Fibroblast of skin of left quadriceps (primary cell): ENCODE measurements at regions not wholly inside any gene's neighbourhood (a gene's known extent, or its start where the extent isn't known, plus 50 kb on each side); places are given as distances from the start of the nearest gene placed in this dataset.

ENCODE experiments used
- DNase-seq, 2 experiments: peaks; one replicate each; pipeline ENCODE4 v3.0.0-alpha.2; 2013; ENCODE audit warnings: low read depth in 2 of 2

DNA sequence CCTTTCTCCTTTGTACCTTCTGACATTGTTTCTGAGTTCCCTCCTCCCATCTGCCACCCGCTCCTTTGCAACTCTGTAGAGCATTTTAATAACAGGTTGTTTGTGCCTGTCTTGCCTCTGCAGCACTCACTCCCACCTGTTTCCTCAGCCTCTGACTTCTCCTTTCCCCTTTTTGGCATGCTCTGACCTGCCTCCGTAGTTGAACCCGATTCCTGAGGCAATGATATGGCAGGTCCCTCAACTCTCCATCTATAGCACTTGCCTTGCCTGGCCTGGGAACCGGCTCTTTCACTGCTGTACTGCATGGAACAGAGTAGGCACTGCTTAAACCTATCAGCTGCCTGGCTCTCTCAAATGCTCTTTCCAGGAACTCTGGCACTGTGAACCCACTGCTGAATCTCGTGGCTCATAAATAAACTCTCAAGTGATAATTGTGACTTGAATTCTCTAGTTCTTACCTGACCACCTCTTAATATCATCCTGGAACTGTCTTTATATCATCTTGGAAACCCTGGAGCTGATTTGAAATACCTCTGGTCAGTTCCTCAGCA, 50.3 kb downstream of the UTRN start:
- no peak for DNase-seq

DNA sequence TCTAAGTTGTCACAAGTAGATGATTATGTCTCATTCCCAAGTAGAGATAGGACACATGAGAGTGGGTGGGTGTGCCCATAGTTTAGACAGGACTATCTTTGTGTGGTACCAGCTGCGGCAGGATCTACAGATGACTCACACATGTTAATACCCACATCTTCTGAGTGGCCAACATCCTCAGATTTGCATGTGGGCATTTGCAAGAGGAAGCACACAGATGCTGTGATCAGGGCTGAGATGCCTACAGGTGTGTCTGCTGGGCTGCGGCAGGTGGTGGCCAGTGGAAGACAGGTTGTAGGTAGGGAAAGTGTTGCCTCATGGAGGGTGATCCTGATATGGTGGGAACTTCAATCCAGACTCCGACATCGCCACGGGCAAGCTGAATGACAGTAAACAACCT, 50.8 kb downstream of the UTRN start:
- DNase-seq, result no peak

DNA sequence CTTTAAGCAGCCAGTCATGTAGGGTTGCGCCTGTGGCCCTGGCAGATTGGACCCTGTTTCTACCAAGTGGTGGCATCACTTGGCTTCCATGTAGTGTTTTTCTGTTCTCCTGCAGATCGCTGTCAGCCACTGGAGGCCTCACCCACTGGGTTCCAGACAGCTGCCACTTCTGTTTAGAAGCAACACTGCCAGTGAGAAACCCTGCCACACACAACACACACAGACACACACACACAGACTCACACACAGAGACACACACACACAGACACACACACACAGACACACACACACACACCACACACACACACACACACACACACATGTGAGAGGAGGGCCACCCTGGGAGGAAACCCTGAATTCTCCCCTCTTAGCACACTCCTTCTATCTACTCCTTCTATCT, 51.8 kb downstream of the UTRN start:
- DNase-seq, result no peak

DNA sequence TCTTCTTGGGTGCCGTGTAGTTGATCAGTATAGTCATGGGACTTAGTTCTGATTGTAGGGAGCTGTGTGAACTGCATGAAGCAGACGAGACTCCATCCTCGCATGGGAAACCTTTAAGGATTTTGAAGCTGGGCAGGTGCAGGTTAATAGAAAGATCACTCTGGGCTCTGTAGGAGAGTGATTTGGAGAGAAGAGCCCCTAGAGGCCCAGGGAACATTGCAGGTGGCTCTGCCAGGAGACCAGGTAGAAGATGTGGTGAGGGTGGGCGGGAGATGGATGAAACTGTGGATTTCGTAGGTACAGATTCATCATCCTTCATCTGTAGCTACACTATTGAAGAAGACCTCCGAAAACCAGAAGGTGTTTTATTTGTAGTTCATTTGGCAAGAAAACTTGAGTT, 53.3 kb downstream of the UTRN start:
- no peak for DNase-seq

DNA sequence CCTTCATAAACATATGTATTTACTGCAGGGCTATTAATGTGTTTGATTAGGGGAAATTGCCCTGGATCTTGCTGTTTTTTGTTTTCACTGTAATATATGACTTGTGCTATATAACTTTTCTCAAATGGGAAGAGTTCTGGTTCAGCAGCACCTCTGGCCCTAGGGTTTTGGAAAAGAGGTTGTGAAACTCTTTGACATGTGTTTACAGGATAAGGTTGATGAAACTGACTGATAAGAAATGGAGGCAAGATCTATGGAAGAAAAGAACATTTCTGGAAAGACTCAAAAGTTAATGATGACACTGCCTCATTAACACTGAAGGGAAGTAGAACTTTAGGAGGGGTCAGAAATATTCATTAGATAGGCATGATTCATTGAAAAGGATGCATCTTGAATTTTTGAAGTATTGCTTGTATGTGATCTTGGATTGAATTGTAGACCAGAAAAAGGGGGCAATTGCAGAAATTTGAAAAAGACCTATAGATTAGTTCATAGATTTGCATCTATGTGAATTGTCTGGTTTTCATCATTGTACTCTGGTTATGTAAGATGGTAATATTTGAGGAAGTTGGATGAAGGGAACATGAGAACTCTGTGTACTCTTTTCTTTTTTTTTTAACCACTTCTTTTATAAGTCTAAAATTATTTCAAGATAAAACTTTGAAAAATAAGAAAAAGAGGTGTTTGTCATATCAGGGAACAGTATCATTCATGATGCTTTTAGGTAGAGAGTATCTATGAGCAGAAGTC, 54.0 kb downstream of the UTRN start:
- DNase-seq, result no peak

DNA sequence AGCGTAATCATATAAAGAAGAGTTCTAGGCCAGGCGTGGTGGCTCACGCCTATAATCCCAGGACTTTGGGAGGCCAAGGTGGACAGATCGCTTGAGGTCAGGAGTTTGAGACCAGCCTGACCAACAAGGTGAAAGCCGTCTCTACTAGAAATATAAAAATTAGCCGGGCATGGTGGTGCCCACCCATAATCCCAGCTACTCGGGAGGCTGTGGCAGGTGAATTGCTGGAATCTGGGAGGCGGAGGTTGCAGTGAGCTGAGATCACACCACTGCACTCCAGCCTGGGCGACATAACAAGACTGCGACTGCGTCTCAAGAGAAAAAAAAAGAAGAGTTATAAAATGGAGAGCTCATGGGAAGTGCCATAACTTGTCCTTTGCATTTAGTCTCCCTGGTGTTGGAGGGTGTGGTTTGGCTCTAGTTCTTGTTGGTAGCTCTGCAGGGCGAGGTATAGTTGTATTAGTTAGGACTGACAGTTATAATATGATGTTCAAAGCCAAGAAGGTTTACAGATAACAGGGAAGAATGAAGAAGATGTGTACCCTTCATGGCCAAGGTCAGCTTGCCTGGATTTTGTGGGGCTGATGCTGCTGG, 54.8 kb downstream of the UTRN start:
- no peak for DNase-seq

DNA sequence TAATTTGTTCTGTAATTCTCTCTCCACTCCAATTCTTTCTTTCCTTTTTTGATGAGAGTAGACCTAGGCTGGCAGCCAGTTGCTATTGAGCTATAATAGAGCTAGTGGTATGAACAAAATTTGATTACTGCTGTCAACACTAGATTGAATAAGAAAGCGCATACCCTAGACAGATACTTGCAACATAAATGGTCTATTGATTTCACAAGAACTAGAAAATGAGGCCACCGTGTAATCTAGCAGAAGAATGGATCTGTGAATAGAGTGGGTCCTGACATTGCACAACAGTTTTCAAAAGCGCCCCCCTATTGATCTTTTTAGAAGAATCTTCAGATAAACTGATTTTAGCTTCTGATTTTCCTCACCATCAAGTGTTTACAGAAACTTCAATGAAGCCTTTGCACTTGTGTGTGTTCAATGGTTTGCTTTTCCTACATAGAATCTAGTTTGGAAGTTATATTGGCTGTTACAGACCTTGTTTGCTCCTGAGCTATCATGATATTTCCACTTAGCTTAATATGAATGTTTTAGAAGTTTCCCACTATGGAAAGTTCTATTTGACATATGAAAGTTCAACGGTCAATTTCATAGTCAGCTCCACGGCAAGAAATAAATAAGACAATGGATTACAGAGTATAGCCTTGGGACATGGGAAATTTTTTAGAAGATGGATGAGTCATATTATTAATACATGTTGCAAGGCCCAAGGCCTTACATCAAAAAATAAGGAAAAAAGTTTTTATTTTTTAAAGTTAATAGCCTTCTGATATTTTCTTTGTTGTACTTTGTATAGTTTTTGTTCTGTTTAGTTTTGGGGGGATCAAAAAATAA, 55.6 kb downstream of the UTRN start:
- DNase-seq, result no peak

DNA sequence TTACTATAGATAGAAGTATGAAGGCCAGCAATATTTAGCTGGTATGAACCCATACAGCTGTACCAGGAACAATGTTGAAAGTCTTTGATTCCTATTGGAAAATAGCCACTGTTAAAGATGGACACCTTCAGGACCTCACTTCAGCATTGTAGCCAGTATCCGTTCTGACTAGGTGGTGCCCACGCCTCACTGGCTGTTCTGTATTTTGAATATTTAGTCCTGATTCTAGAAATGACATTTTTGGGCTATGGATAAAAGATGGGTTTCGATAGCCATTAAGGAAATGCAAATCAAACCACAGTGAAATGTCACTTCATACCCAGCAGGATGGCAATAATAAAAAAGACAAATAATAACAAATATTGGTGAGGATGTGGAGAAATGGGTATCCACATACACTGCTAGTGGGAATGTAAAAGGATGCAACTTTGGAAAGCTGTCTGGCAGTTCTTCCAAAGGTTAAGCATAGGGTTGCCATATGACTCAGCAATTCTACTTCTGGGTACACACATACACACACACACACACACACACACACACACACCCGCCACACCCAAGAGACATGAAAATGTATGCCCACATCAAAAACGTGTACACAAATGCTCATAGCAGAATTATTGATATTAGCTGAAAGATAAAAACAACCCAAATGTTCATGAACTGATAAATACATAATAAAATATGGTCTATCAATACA, 56.8 kb downstream of the UTRN start:
- no peak for DNase-seq

DNA sequence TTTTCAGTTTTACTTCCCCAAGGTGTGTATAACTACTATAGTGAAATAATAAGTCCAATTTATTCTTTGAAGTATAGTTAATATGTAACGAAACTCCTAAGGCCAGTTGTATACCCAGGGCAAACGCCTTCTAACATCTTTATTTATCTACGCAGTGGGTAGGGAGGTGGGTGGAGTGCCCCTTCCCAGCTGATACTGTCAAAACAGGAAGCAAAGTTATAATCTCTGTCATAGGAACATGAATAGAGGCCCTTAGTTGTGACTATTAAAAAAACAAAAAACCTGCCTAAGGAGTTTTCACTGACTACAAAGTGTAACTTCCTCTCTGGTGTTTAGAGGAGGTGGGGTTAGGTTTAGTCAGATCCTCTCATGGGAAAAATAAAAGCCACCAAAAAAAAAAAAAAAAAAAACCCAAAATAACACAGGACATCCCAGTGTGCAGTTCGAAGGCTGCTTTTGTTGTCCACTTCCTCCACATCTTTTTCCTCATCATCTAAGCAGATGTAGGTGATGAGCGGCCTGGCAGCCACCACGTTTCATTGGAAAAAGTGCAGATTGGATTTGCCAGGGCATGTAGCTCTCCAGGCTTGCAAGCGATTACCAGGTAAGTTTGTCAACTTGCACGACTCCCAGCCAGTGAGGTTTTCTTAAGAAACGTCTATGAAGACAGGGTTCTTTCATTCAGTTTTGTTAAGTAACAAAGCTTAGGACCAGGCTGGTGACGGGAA, 58.7 kb downstream of the UTRN start:
- no peak for DNase-seq

DNA sequence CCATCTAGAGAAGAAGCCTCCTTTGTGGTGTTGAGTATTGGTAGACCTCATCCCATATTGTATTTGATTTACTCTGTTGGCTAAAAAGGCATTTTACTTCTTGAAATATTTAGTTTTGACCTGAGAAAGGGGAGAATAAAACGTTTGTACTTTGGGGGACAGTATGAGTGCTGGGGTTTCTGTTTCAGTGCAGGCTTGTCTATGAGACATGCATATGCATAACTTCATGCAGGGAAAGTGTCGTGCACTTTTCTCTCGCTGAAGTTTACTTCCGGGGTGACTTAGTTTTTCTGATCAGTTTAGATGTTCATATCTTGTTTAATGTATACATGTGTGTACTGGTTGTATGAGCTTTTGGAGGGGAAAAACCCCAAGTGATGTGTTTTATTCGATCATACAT, 59.5 kb downstream of the UTRN start:
- no peak for DNase-seq

DNA sequence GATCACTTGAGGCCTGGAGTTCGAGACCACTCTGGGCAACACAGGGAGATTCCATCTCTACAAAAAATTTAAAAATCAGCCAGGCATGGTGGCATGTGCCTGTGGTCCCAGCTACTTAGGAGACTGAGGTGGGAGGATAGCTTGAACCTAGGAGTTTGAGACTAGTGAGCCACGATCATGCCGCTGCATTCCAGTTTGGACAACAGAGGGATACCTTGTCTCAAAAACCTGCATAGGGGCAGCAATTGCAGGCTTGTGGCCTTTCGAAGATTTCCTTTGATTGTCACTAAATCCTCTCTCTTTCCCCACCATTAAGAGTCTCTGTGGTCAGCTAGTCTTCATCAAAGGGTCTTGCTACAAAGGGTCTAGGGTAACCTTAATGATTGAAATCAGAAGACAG, 60.3 kb downstream of the UTRN start:
- DNase-seq, result no peak

DNA sequence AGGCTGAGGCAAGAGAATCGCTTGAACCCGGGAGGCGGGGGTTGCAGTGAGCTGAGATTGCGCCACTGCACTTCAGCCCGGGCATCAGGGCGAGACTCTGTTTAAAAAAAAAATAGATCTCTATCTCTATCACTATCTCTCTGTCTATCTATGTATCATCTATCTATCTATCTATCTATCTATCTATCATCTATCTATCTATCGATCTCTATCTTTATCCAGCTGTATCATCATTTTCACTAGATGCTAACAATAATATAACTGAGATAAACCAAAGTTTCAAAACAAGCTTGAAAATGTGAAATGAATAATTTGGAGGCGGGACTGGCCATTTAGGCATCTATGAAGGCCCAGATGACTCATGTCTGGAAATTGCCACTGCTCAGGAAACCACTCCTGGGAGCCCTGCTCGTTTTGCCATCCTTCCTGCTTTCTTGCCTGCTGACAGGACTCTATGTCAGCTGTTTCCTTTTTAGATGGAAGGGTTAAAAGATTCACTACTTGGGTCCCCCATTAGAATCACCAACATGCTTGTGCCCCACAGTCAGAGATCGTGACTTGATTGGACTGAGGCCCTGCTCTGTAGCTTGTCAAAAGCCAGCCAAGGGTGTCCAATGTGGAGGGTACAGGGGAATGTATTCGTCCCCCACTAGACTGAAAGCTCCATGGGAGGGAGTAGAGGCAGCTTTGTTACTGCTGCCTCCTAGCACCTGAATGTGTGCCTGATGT, 61.7 kb downstream of the UTRN start:
- DNase-seq, result peak; percentile 41 to 49

DNA sequence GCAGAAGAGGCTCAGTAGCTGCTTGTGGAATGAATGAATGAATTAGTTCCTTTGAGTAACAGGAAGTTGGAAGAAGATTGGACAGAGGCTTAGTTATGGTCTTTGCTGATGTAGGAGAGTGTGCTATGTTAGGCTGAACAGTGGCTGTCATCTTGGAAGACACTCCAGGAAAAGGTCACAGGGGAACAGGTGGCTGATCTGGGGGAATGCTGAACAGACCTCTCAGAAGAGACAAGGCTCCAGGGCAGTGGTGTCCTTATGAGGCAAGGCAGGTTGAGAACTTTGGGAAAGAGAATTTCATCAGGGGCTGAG, 62.3 kb downstream of the UTRN start:
- no peak for DNase-seq

DNA sequence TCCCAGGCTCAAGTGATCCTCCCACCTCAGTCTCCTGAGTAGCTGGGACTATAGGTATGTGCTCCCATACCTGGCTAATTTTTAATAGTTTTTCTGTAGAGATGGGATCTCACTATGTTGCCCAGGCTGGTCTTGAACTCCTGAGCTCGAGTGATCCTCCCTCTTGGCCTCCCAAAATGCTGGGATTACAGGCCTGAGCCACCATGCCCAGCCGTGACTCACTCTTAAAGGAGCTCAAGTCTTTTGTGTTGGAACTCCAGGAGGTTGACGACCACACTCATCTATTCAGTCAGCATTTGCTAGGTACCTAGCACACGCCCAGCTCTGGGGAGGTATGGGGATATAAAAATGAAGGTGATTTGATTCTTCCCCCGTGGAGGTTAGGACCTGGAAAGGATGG, 62.8 kb downstream of the UTRN start:
- no peak for DNase-seq

DNA sequence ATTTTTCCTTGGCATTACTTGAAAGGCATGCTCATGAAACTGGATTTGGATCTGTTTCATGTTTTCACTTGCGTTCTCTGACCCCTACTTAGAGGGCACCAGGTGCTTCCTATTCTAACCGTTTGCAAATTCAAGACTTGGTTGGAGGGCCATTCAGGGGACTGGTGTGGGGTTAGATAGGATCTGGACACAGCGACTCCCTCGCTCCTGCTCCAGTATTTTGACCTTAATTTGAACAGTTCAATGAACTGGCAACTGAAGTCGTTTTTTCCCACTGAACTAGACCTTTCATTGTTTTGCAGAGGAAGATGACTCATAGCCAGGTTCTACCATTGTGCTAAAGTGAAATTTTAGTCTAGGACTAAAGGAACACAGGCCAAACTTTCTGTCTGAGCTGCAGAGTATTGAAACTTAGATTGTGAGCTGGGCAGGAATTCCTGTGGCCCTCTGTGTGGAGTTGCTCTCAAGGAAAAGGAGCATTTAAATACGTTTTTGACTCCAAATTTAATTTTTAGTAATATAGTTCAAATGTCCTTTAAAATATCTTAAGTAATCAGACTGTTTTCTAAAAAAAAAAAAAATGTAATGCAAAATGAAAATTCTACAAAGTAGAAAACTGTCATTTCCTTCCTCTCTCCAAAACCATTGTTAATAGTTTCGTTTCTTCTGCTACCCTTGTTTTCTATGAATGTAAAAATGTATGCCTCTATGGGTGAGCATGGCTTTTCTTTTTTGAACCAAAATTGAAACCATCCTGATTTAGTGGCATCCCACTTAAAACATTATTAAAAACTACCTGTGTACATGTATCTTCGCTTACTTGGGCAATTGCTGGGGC, 64.8 kb downstream of the UTRN start:
- no peak for DNase-seq

DNA sequence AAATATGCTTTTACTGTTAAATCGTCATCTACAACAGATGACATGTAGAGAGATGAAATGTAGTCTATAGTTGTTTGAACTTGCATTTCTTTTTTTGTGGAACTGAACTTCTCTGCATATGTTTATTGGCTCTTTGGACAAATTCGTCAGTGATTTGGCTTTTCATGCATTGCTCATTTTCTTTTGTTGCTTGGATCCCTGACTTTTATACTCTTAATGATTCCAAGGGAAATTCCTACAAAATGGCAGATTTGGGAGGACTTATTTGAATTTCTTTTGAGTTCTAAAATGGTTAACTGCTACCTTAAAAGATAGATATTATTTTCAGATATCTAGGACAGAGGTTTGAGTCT, 65.4 kb downstream of the UTRN start:
- DNase-seq, result no peak

DNA sequence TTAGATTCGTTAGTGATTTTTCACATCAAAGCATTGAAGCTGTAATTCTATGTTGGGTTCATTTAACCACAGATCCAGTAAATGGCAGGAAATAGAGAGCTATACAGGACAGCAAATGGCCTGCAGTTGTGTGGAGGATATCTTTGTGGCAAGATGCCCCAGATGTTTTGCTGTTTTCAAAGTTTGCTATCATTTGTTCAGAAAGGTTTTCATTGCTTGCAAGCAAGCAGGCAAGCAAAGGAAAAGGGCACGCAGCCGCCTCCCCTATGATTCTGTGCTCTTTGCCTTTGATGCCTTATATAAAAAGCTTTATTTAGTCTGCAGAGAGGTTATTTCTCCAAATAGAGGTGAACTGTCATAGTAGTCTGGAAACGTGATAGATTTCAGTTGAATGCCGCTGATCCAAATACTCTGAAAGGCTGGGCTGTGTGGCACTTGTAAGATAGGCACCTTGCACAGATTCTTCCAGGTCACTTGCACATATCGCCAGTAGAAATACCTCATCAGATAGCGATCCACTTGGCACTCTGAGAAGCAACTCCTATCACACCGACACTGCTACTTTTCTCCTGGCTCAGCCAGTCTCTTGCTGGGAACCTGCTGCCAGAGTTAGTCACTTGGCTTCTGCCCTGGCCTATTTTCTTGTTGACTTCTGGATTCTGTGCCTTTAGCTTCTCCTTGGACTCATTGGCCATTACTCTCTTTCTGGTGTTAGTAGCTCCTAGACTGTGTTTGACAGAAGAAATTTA, 66.4 kb downstream of the UTRN start:
- DNase-seq, result no peak

DNA sequence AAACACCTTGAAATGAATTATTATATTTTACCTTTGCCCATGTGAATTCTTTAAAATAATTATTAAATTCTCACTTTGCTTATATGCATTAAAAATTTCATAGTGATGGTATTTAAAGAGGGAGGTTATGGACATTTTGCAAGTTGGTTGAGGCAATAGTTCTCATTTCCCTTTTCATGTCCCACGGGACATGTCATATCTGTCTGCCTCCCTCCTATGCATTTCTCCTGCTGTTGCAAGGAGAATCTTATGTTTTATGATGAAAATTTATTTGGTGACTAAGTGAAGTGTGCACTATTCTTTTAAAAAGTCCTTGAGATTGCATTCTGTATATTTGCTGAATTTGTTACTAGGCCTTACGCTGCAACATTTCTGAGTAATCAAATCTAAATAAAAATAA, 67.2 kb downstream of the UTRN start:
- DNase-seq, result no peak

DNA sequence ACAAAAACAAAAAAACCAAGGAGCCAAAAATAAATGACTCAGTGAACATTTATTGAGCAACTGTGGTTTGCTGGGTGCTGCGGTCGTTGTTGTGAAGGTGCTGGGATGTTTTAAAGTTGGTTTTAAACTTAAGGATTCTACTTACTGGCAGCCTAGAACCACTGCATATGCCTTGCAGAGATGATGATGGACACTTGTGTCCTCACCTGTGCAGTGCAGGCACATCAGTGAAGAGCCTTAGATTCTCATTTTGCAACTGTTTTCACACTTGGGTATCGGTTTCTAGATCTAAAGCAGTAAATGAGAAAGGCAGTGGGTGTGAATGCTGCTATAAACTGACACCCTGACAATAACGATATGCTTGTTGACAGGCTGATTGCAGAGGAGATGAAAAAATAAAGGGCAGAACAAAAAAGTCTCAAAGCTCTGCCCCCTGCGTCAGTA, 68.8 kb downstream of the UTRN start:
- no peak for DNase-seq
